Activated T-cell treated with anti-CD3 and anti-CD28 coated beads, Interleukin-2, amount 50 U/mL, for 72 hours (primary cell): ENCODE measurements at regions not wholly inside any gene's neighbourhood (a gene's known extent, or its start where the extent isn't known, plus 50 kb on each side); places are given as distances from the start of the nearest gene placed in this dataset.
"Not testable (repeated sequence)": the region's sequence is repeated elsewhere in the genome, so short reads cannot be mapped to it uniquely, and the experiment has no call there.

Experiments used
- ATAC-seq, 2 donors: fragments of 150-1000 bp; cut with Tn5 transposase; replicated peaks in 1 of 2; 2 replicates each; pipeline ENCODE4 v1.10.0; 2021; ENCODE audit warnings: moderate library complexity in 2 of 2, mild to moderate bottlenecking in 1 of 2
- DNase-seq, 2 donors: peaks; one replicate each; pipeline ENCODE4 v3.0.0; 2021 to 2022; ENCODE audit warnings: mixed read lengths in 1 of 2
- H3K27ac Mint-ChIP-seq: one replicate; pipeline ENCODE4 v1.8.0; 2022; ENCODE audit warnings: mild to moderate bottlenecking, moderate library complexity, mixed read lengths
- H3K27me3 Mint-ChIP-seq: one replicate; pipeline ENCODE4 v1.8.0; 2022; ENCODE audit warnings: low read depth, mixed read lengths
- H3K36me3 Mint-ChIP-seq, 2 donors: one replicate each; pipeline ENCODE4 v1.8.0; 2022; ENCODE audit warnings: mixed read lengths in 2 of 2, mild to moderate bottlenecking in 1 of 2; ENCODE audit not compliant: insufficient read depth in 2 of 2
- H3K4me1 Mint-ChIP-seq: one replicate; pipeline ENCODE4 v1.8.0; 2022; ENCODE audit warnings: low read depth, mixed read lengths
- H3K4me3 Mint-ChIP-seq, 2 donors: one replicate each; pipeline ENCODE4 v1.8.0; 2022; ENCODE audit warnings: mild to moderate bottlenecking in 2 of 2, mixed read lengths in 2 of 2, moderate library complexity in 2 of 2
- H3K9me3 Mint-ChIP-seq, 2 donors: one replicate each; pipeline ENCODE4 v1.8.0; 2022; ENCODE audit warnings: mixed read lengths in 2 of 2

- not testable (repeated sequence) for H3K27ac Mint-ChIP-seq, ATAC-seq, H3K4me3 Mint-ChIP-seq, H3K27me3 Mint-ChIP-seq, DNase-seq, H3K9me3 Mint-ChIP-seq, H3K4me1 Mint-ChIP-seq, H3K36me3 Mint-ChIP-seq
Measured at GRCh38 chr7:55715247-55715867, 143.1 kb upstream of the VOPP1 start.

DNA sequence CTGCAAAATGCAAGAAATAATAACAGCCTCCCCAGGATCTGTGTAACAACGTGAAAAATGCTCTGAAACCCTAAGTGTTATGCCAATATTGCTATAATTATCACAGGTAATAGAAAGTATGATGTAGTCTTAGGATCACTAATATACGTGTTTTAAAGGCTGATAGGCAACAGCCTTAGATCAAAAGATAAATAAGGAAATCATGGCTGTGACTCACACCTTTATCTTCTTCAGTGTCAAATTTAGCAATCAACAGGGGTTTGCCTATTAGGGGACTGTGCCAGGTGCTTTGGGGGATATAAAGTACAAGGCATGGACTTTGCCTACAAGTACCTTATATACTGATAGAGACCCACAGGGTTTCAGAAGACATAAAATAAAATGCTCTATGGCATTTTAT is 142.1 kb upstream of the VOPP1 start:
- not testable (repeated sequence) for DNase-seq, ATAC-seq, H3K4me3 Mint-ChIP-seq, H3K9me3 Mint-ChIP-seq, H3K36me3 Mint-ChIP-seq, H3K27ac Mint-ChIP-seq, H3K4me1 Mint-ChIP-seq, H3K27me3 Mint-ChIP-seq

GRCh38 chr7:55710312-55710711 is 138.0 kb upstream of the VOPP1 start:
- ATAC-seq, H3K36me3 Mint-ChIP-seq, DNase-seq, H3K4me3 Mint-ChIP-seq, H3K27ac Mint-ChIP-seq, H3K27me3 Mint-ChIP-seq, H3K4me1 Mint-ChIP-seq, H3K9me3 Mint-ChIP-seq: not testable (repeated sequence)

GRCh38 chr7:55708028-55708427 is 135.7 kb upstream of the VOPP1 start:
- H3K9me3 Mint-ChIP-seq, H3K36me3 Mint-ChIP-seq, H3K27ac Mint-ChIP-seq, DNase-seq, H3K27me3 Mint-ChIP-seq, H3K4me3 Mint-ChIP-seq, H3K4me1 Mint-ChIP-seq, ATAC-seq: not testable (repeated sequence)

GRCh38 chr7:55707410-55707809 is 135.1 kb upstream of the VOPP1 start:
- not testable (repeated sequence) for H3K4me3 Mint-ChIP-seq, H3K9me3 Mint-ChIP-seq, H3K4me1 Mint-ChIP-seq, H3K36me3 Mint-ChIP-seq, DNase-seq, H3K27me3 Mint-ChIP-seq, ATAC-seq, H3K27ac Mint-ChIP-seq

DNA sequence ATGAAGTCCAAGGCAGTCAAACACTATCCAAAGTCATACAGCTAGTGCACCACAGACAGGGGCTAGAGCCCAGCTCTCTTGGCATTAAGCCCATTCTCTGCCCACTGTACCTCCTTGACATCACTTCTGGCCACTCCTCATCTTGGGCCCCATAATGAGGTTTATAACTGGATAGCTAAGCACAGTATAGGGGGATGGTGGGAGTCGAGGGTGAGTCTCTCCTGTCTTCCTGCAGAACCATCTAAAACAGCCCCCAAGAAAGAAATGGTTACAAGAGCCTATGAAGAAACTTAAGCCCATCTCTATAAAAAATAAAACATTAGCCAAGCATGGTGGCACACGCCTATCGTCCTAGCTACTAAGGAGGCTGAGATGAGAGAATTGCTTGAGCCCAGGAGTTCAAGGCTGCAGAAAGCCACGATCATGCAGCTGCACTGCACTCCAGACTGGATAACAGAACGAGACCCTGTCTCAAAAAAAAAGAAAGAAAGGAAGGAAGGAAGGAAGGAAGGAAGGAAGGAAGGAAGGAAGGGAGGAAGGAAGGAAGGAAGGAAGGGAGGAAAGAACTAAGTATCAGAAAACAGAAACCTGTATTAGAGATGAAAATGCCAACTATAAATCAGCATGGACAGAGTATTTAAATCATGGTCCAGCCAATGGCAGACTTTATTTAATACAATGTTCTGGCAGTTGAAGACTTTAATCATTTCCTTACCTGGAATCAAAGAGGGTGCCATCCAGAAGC is 134.3 kb upstream of the VOPP1 start:
- not testable (repeated sequence) for H3K4me3 Mint-ChIP-seq, H3K27ac Mint-ChIP-seq, H3K27me3 Mint-ChIP-seq, H3K36me3 Mint-ChIP-seq, H3K4me1 Mint-ChIP-seq, ATAC-seq, DNase-seq, H3K9me3 Mint-ChIP-seq

DNA sequence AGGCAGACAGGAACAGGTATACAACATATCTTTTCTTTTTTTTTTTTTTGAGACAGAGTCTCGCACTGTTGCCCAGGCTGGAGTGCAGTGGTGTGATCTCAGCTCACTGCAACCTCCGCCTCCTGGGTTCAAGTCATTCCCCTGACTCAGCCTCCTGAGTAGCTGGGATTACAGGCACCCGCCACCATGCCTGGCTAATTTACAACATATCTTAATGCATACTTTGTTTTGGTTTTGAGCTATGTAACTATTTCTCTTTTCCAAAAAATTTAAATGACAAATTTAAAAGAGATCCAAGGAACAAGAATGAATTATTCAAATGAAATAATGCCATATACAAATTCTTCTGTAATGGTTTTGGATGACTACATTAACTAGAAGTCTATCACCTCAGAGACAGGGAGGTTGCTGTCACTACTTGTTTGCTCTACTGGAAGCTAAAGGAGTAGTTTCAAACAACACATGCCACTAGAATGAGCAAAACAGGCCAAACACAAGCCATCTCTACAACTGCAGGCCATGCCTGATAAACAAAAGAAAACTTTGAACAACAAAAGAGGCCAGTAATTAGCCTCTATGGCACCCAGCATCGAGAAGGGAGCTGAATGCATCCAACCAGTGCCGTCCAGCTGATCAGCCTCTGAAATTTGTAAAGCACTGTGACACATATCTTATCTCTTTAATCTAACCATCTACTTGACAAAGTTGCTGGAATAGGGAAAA is 133.6 kb upstream of the VOPP1 start:
- not testable (repeated sequence) for H3K27ac Mint-ChIP-seq, H3K27me3 Mint-ChIP-seq, H3K4me1 Mint-ChIP-seq, DNase-seq, H3K9me3 Mint-ChIP-seq, ATAC-seq, H3K4me3 Mint-ChIP-seq, H3K36me3 Mint-ChIP-seq

- DNase-seq, H3K27me3 Mint-ChIP-seq, H3K27ac Mint-ChIP-seq, ATAC-seq, H3K9me3 Mint-ChIP-seq, H3K36me3 Mint-ChIP-seq, H3K4me3 Mint-ChIP-seq, H3K4me1 Mint-ChIP-seq: not testable (repeated sequence)
Measured at GRCh38 chr7:55702831-55703230, 130.5 kb upstream of the VOPP1 start.

DNA sequence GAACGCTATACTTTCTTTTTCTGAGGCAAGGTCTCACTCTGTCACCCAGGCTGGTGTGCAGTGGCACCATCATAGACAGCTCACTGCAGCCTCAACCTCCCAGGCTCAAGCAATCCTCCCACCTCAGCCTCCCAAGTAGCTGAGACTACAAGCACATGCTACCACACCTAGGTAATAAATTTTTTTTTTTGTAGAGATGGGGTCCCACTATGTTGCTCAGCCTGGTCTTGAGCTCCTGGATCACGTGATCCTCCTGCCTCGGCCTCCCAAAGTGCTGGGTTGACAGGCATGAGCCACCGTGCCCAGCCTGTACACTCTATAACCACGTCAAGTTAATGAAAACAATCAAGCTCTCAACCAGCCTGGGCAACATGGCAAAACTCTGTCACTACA is 127.1 kb upstream of the VOPP1 start:
- not testable (repeated sequence) for DNase-seq, H3K4me1 Mint-ChIP-seq, H3K27me3 Mint-ChIP-seq, H3K9me3 Mint-ChIP-seq, ATAC-seq, H3K36me3 Mint-ChIP-seq, H3K27ac Mint-ChIP-seq
- peak overlapping the region in 1 of 2 donors; percentile 40 for H3K4me3 Mint-ChIP-seq

DNA sequence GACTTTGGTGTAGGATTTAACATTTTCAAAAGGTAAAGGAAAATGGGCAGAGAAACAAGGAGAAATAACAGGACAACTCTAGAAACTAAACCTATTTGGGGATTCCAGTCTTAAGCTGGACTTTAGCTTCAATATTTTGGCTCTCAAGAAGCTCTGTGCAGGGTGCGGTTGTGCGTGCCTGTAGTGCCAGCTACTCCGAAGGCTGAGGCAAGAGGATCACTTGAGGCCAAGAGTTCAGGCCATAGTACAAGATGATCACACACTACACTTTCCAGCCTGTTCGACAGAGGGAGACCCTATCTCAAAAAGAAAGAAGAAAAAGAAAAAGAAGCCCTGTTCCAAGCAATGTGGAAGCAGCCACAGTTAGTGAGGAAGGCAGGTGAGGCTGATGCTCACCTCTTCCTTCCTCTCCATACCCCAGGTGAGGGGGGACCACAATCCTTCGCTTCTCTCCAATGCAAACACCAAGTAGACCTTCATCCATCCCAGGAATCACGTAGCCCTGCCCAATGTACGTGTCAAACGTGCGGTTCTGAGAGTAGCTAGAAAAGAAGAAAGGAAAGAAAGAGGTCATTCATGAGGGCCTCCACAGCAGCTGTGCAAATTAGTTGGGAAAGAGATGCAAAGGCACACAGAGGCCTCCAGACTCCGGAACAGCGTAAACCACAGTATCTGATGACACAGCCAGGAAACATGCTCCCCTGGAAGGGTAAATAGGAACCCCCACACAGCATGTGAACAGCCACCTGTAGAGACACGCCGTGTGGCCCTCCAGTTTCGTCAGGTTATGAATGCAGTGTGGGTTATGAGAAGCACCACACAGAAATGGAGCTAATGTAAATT is 126.5 kb upstream of the VOPP1 start:
- H3K27ac Mint-ChIP-seq, H3K27me3 Mint-ChIP-seq, H3K9me3 Mint-ChIP-seq, H3K36me3 Mint-ChIP-seq, H3K4me1 Mint-ChIP-seq: not testable (repeated sequence)
- peak overlapping the region; percentile 35 to 40 for H3K4me3 Mint-ChIP-seq
- ATAC-seq (peak; percentile 70 to 82), DNase-seq (peak; percentile 12 to 13)

DNA sequence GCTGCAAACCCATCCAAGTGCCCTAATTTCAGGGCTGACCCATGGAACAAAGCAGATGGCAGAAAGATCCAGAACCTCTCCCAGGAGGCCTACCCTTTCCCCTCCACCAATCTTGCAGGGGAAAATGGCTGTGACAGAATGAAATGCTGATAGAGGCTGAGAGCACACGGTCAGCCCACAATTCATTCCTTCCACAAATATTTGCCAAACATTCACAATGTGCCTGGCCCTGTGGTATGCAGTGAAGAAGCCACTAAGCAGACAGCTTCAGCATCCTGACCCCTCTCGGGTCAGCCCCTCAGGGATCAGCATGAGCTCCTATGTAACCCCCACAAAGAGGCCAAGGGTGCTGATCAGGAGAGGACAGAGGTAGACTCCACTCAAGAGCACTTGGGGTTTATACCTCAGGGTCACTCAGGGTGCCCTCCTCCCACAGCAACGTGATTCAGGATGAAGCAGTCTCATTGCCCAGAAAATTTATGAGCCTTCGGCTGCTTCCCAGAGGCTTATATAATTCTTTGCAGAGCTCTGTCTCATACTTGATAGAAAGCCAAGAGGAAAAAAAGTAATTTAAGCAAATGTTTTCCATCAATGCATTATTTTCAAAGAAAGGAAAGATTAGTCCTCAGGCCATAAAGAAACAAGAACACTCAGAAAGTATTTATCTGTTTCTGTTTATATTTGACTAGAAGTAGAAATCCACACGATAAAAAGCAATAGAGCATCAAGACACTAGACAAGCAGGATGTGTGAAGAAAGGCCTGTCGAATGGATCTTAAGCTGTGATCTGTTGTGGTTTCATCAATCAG is 123.8 kb upstream of the VOPP1 start:
- H3K4me1 Mint-ChIP-seq, DNase-seq, H3K9me3 Mint-ChIP-seq, H3K27ac Mint-ChIP-seq, H3K36me3 Mint-ChIP-seq, H3K4me3 Mint-ChIP-seq, H3K27me3 Mint-ChIP-seq, ATAC-seq: not testable (repeated sequence)

DNA sequence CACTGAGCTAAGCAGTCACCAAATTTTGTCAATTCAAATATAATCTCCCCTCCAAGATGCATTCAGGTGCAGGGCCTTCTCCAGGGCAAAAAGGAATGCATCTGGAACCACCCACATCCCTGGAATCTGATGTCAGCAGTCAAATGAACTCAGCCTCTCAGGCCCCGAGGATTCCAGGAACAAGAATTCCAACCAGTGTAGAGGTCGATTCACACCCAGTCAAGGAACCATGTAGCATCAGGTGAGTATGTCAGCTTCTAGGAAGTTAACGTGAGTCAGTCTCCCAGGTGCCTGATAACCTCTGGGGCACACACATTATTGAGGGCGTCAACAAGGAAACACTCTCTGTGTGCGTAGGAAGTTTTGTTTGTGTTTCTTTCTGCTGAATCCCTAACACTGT is 122.2 kb upstream of the VOPP1 start:
- H3K27me3 Mint-ChIP-seq, H3K27ac Mint-ChIP-seq, H3K4me1 Mint-ChIP-seq, H3K36me3 Mint-ChIP-seq, DNase-seq, ATAC-seq, H3K4me3 Mint-ChIP-seq, H3K9me3 Mint-ChIP-seq: not testable (repeated sequence)
